ENCODE measurements at regions not wholly inside any gene's neighbourhood (a gene's known extent, or its start where the extent isn't known, plus 50 kb on each side); places are given as distances from the start of the nearest gene placed in this dataset.

- POLR2A ChIA-PET, result no interaction called here
- no peak for ATAC-seq (ENCODE audit: low read depth)
- CTCF ChIA-PET, result interaction anchor here (0.9 to 5.7 kb wide), 2 partner anchors 11 to 425 kb away, joined by 3 to 54 read pairs; no protein-coding TSS in a partner anchor
- TF ChIP-seq EZH2 (IDR thresholded peaks at IDR 0.05; ENCODE audit: borderline replicate concordance, insufficient read depth, low read depth, low read length, poor library complexity, severe bottlenecking) (no peak), CTCF (IDR thresholded peaks at IDR 0.05) (no peak)
- no peaks in the 10 kb centered on the region for H3K36me3 ChIP-seq (replicated peaks in 1 of 2; ENCODE audit: control extremely low read depth in 1 of 2, control insufficient read depth in 1 of 2, extremely low read depth in 1 of 2, insufficient read depth in 2 of 2, low read length in 1 of 2)
- H3K9me3 Mint-ChIP-seq (ENCODE audit: insufficient read depth), result no peaks in the 10 kb centered on the region
- H4K20me1 ChIP-seq (ENCODE audit: control insufficient read depth, insufficient read depth, low read length, poor library complexity, severe bottlenecking), result no peaks in the 10 kb centered on the region
- peaks cover 0 to 3% (median 0%) of the 10 kb centered on the region in 4 experiments for H3K27me3 ChIP-seq (replicated peaks in 1 of 4; ENCODE audit: control extremely low read depth in 1 of 4, control insufficient read depth in 3 of 4, insufficient read depth in 4 of 4, low read length in 3 of 4)
- peaks cover 0 to 11% (median 0%) of the 10 kb centered on the region in 3 donors for H3K9me3 ChIP-seq (ENCODE audit: control extremely low read depth in 1 of 3, control insufficient read depth in 2 of 3, insufficient read depth in 1 of 3, low read length in 2 of 3)
- no peak overlapping the region for H3K9ac ChIP-seq (ENCODE audit: low read length)
- no peak overlapping the region for H3K4me2 ChIP-seq (replicated peaks; ENCODE audit: low read depth, low read length, poor library complexity, severe bottlenecking)
- 94% methylated on average over 2 of the region's 6 CpGs for WGBS (ENCODE audit: insufficient coverage)
- H3K4me1 Mint-ChIP-seq, result peaks cover 20% of the 10 kb centered on the region
- intact Hi-C loops (cut with micrococcal nuclease), result no loop called here
- H3K4me1 ChIP-seq (ENCODE audit: control insufficient read depth in 2 of 2, insufficient read depth in 2 of 2, low read length in 2 of 2), result peaks cover 5 to 21% of the 10 kb centered on the region in 2 donors
- H3K79me2 ChIP-seq (ENCODE audit: control insufficient read depth, insufficient read depth, low read length), result no peaks in the 10 kb centered on the region
- DNase-seq, result no peak
- no peak overlapping the region for H3K27ac Mint-ChIP-seq
- H3K4me3 ChIP-seq (ENCODE audit: control extremely low read depth in 1 of 5, extremely low read depth in 1 of 5, insufficient read depth in 1 of 5, low read depth in 2 of 5, low read length in 4 of 5), result no peak overlapping the region
- H2AFZ ChIP-seq (ENCODE audit: insufficient read depth, low read depth, low read length, poor library complexity, severe bottlenecking), result no peak overlapping the region
- no peaks in the 10 kb centered on the region for H3K27me3 Mint-ChIP-seq
- H3K4me3 Mint-ChIP-seq, result no peak overlapping the region
- no peak overlapping the region for H3K27ac ChIP-seq (ENCODE audit: low read length in 2 of 2)
Measured at GRCh38 chr4:25984266-25984665, 70.2 kb downstream of the SMIM20 start.

GRCh38 chr4:25984796-25985195 lies 70.8 kb downstream of the SMIM20 start:
- no peak overlapping the region for H3K27ac ChIP-seq (ENCODE audit: low read length in 2 of 2)
- no peaks in the 10 kb centered on the region for H3K79me2 ChIP-seq (ENCODE audit: control insufficient read depth, insufficient read depth, low read length)
- H3K9me3 ChIP-seq (ENCODE audit: control extremely low read depth in 1 of 3, control insufficient read depth in 2 of 3, insufficient read depth in 1 of 3, low read length in 2 of 3), result peaks cover 0 to 14% (median 0%) of the 10 kb centered on the region in 3 donors
- ChIA-PET POLR2A (no interaction called here), CTCF (interaction anchor here (0.9 to 5.7 kb wide), 3 partner anchors 11 to 424 kb away, joined by 3 to 54 read pairs (median 3); no protein-coding TSS in a partner anchor)
- 98% methylated on average over 4 of the region's 5 CpGs for WGBS (ENCODE audit: insufficient coverage)
- TF ChIP-seq EZH2 (IDR thresholded peaks at IDR 0.05; ENCODE audit: borderline replicate concordance, insufficient read depth, low read depth, low read length, poor library complexity, severe bottlenecking) (no peak), CTCF (IDR thresholded peaks at IDR 0.05) (no peak)
- no peak overlapping the region for H3K4me2 ChIP-seq (replicated peaks; ENCODE audit: low read depth, low read length, poor library complexity, severe bottlenecking)
- peaks cover 5 to 21% of the 10 kb centered on the region in 2 donors for H3K4me1 ChIP-seq (ENCODE audit: control insufficient read depth in 2 of 2, insufficient read depth in 2 of 2, low read length in 2 of 2)
- no peaks in the 10 kb centered on the region for H3K36me3 ChIP-seq (replicated peaks in 1 of 2; ENCODE audit: control extremely low read depth in 1 of 2, control insufficient read depth in 1 of 2, extremely low read depth in 1 of 2, insufficient read depth in 2 of 2, low read length in 1 of 2)
- peaks cover 20% of the 10 kb centered on the region for H3K4me1 Mint-ChIP-seq
- no peaks in the 10 kb centered on the region for H3K9me3 Mint-ChIP-seq (ENCODE audit: insufficient read depth)
- H3K27me3 Mint-ChIP-seq, result peaks cover 4% of the 10 kb centered on the region
- H3K9ac ChIP-seq (ENCODE audit: low read length), result no peak overlapping the region
- H3K27me3 ChIP-seq (replicated peaks in 1 of 4; ENCODE audit: control extremely low read depth in 1 of 4, control insufficient read depth in 3 of 4, insufficient read depth in 4 of 4, low read length in 3 of 4), result peaks cover 0 to 6% (median 0%) of the 10 kb centered on the region in 4 experiments
- H3K4me3 ChIP-seq (ENCODE audit: control extremely low read depth in 1 of 5, extremely low read depth in 1 of 5, insufficient read depth in 1 of 5, low read depth in 2 of 5, low read length in 4 of 5), result no peak overlapping the region
- no peak overlapping the region for H3K27ac Mint-ChIP-seq
- no peak for ATAC-seq (ENCODE audit: low read depth)
- DNase-seq, result no peak
- no peak overlapping the region for H3K4me3 Mint-ChIP-seq
- no peaks in the 10 kb centered on the region for H4K20me1 ChIP-seq (ENCODE audit: control insufficient read depth, insufficient read depth, low read length, poor library complexity, severe bottlenecking)
- H2AFZ ChIP-seq (ENCODE audit: insufficient read depth, low read depth, low read length, poor library complexity, severe bottlenecking), result no peak overlapping the region
- intact Hi-C loops (cut with micrococcal nuclease), result loop anchor here (5.0 kb wide), 2 partner anchors 98 to 127 kb away; no protein-coding TSS in a partner anchor
